GM12892 (cell line): ENCODE measurements at regions not wholly inside any gene's neighbourhood (a gene's known extent, or its start where the extent isn't known, plus 50 kb on each side); places are given as distances from the start of the nearest gene placed in this dataset.
"Not testable (repeated sequence)": the region's sequence is repeated elsewhere in the genome, so short reads cannot be mapped to it uniquely, and the experiment has no call there.

ENCODE experiments used
- DNase-seq: peaks from one replicate; pipeline ENCODE4 v3.0.0; 2011; ENCODE audit not compliant: insufficient read length
- FAIRE-seq: peaks from 2 replicates; lab custom pipeline; 2011; peaks lifted over from hg19 to GRCh38; lab: Jason Lieb, UNC
- POLR2A ChIP-seq: IDR thresholded peaks from 2 replicates; pipeline ENCODE4 v1.6.1; 2011; ENCODE audit warnings: low read depth, low read length, control low read depth
- POLR2AphosphoS5 ChIP-seq: IDR thresholded peaks from 2 replicates; pipeline ENCODE4 v1.6.1; 2011; ENCODE audit warnings: low read depth, low read length, control low read depth
- TAF1 ChIP-seq: IDR thresholded peaks from 2 replicates; pipeline ENCODE4 v1.6.1; 2011; ENCODE audit warnings: low read depth, mild to moderate bottlenecking, control low read depth, low read length, borderline replicate concordance

DNA sequence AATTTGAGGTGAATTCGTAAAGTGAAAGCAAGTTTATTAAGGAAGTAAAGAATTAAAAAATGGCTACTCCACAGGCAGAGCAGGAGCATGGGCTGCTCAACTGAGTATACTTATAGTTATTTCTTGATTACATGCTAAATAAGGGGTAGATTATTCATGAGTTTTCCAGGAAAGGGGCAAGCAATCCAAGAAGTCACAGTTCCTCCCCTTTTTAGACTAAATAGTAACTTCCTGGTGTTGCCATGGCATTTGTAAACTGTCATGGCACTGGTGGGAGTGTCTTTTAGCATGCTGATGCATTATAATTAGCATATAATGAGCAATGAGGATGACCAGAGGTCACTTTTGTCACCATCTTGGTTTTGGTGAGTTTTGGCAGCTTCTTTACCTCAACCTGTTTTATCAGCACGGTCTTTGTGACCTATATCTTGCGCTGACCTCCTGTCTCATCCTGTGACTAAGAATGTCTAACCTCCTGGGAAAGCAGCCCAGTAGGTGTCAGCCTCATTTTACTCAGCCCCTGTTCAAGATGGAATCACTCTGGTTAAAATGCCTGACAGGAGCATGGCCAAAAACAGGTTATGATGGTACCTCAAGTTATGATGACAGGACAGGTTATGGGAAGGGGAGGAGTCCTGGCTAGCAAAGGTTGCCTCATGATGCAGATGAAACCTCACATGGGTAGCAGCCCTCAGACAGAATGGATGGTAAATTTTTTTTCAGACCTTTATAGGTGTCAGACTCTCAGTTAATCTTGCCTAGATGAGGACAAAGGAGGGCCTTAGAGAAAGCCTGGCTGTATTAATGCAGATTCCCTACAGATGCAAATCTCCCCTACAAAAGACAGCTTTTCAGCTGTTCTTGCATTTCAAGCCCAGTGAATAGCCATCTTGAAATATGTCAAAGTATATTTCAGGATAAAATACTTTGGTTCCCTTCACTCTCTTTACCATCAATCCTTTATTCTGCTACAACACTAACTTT, 49.7 kb downstream of the SIPA1L2 start:
- FAIRE-seq (no peak), DNase-seq (no peak)
- TF ChIP-seq POLR2A (no peak), POLR2AphosphoS5 (no peak), TAF1 (no peak)

DNA sequence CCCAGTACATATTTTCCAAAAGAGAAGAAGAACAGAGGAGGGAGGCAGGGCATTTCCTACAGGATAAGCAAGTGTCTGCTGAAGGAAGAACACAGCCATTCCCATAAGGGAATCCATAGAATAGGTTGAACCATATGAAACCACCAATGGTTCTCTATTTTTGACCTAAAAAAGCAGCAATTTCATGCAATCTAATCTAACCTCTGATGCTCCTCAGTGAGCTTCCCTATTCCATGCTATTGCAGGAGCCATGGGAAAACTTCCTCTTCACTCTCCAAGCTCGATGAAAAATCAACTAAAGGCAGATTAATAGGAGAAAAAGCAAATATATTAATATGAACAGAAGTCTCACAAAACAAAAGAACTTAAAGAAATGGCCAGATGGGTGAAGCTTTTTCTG, 50.5 kb downstream of the SIPA1L2 start:
- no peak for FAIRE-seq
- DNase-seq: no peak
- TF ChIP-seq POLR2A: no peak
- no peak for TF ChIP-seq POLR2AphosphoS5

- TF ChIP-seq TAF1 (no peak), POLR2A (no peak), POLR2AphosphoS5 (no peak)
- DNase-seq: no peak
- no peak for FAIRE-seq
Measured at GRCh38 chr1:232578651-232579195, 51.2 kb downstream of the SIPA1L2 start.

DNA sequence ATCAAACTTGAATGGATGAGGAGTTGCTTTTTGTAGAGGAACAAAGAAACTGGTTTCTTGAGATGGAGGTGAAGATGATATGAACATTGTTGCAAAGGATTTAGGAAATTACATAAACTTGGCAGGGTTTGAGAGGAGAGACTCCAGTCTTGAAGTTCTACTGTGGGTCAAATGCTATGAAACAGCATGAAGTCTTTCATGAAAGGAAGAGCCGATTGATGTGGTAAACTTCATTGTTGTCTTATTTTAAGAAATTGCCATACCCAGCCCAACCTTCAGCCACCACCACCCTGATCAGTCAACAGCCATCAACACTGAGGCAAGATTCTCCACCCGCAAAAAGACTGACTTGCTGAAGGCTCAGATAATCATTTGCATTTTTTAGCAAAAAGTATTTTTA, 52.2 kb downstream of the SIPA1L2 start:
- no peak for DNase-seq
- TF ChIP-seq TAF1 (no peak), POLR2AphosphoS5 (no peak), POLR2A (no peak)
- no peak for FAIRE-seq

DNA sequence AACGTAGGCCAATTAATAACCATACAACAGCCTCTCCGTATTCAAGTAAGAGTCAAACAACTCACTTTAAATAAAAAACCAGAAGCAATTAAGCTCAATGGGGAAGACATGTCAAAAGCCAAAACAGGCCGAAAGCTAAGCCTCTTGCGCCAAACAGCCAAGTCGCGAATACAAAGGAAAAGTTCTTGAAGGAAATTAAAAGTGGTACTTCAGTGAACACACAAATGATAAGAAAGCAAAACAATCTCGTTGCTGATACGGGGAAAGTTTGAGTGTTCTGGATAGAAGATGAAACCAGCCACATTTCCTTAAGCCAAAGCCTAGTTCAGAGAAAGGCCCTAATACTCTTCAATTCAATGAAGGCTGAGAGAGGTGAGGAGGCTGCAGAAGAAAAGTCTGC, 53.4 kb downstream of the SIPA1L2 start:
- TF ChIP-seq TAF1 (no peak), POLR2A (no peak), POLR2AphosphoS5 (no peak)
- DNase-seq (no peak), FAIRE-seq (no peak)

GRCh38 chr1:232575763-232576040, 54.2 kb downstream of the SIPA1L2 start:
- no peak for FAIRE-seq
- no peak for TF ChIP-seq POLR2A
- no peak for TF ChIP-seq TAF1
- TF ChIP-seq POLR2AphosphoS5: no peak
- DNase-seq: no peak

DNA sequence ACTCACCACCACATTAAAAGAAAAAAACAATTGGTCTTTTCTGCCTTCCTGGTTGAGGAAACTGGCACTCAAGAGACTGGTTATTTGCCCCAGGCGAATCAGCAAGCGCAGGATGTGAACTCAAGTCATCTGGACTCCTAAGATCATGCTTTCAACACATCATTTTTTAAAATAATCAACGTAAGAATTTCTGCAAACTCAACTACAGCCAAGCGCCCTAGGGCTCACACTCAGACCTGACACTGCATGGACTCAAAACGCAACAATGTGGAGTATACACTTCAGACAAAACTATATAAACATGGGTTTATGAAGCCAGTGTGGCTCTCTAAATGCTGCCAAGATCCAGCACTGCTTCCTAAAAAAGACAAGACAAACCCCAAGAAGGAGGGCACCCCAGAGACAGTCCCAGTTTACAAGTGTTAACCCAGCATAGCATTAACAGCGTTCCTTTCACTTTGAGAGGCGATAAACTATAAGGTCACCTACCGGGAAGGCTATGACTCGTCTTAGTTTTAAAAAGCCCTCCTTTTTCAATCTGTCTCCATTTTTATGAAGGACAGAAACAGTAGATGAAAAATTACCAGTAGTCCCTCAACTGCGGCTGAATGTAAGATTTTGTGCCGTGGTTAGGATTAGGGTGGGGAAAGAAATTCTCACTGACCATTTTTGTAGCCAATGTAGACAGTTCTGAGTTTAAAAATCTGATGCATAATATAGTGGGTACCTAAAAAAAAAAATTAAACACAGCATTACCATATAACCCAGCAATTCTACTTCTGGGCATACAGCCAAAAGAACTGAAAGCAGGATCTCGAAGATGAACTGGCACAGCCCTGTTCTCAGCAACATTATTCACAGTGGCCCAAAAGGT, 54.8 kb downstream of the SIPA1L2 start:
- TF ChIP-seq POLR2A (no peak), TAF1 (no peak), POLR2AphosphoS5 (no peak)
- FAIRE-seq (no peak), DNase-seq (no peak)

- no peak for FAIRE-seq
- TF ChIP-seq TAF1: no peak
- TF ChIP-seq POLR2AphosphoS5: no peak
- no peak for TF ChIP-seq POLR2A
- DNase-seq: no peak
Measured at GRCh38 chr1:232574077-232574476, 55.9 kb downstream of the SIPA1L2 start.

GRCh38 chr1:232571523-232571922, 58.4 kb downstream of the SIPA1L2 start:
- no peak for FAIRE-seq
- no peak for DNase-seq
- TF ChIP-seq TAF1: no peak
- no peak for TF ChIP-seq POLR2AphosphoS5
- TF ChIP-seq POLR2A: no peak

GRCh38 chr1:232570007-232570406, 59.9 kb downstream of the SIPA1L2 start:
- no peak for FAIRE-seq

DNA sequence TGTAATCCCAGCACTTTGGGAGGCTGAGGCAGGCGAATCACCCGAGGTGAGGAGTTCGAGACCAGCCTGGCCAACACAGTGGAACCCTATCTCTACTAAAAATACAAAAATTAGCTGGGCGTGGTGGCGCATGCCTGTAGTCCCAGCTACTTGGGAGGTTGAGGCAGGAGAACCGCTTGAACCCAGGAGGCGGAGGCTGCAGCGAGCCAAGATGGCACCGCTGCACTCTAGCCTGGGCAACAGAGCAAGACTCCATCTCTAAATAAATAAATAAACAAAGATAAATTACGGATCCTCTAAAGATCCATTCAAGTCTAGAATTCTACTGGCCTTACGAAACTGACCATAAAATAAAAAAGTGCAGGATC, 60.4 kb downstream of the SIPA1L2 start:
- DNase-seq, FAIRE-seq: not testable (repeated sequence)

More at GRCh38 chr1:232570007-232570406, 59.9 kb downstream of the SIPA1L2 start:
- TF ChIP-seq POLR2A (no peak), POLR2AphosphoS5 (no peak), TAF1 (no peak)
- DNase-seq: no peak

DNA sequence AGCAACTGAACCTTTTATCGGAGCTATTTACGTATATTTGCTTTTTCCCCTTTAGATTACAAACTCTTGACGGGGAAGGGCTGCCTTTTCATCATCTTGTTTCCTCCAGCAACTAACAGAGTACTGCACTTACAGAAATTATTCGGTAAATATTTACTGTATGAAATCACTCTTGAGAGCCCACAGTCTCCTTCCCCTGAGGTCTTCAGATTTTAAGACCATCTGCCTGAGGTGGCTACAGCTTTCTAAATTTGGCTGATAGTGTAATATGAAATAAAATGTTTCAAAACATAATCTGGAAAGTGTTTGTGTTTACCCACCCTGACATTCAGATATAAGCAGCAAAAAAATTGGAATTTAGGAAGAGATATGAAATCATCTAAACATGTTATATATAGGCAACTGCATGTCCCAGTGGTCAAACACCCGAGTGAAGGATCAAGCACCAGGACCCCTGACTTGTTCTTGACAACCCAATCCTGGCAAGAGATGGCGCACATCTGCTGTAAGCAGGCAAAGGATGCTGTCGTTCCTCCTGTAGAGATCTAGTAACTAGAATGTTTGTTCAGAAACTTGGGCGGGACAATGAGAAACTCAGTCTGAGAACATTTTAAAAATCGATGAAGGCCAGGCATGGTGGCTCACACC, 60.9 kb downstream of the SIPA1L2 start:
- FAIRE-seq (no peak), DNase-seq (no peak)
- no peak for TF ChIP-seq TAF1
- TF ChIP-seq POLR2AphosphoS5: no peak
- TF ChIP-seq POLR2A: no peak
